Cardiac fibroblast (primary cell): ENCODE measurements at regions not wholly inside any gene's neighbourhood (a gene's known extent, or its start where the extent isn't known, plus 50 kb on each side); places are given as distances from the start of the nearest gene placed in this dataset.
A peak's percentile ranks its signal among the peaks of the same experiment; 100 is the strongest.

Experiments used
- DNase-seq, 2 donors: peaks; one replicate each; pipeline versions ENCODE4 v3.0.0 to v3.0.0-alpha.2; 2010; ENCODE audit warnings: low read depth in 2 of 2
- H3K4me3 ChIP-seq, 2 donors: replicated peaks in 1 of 2; 1 replicate in 1 of 2; 2 replicates in 1 of 2; pipeline ENCODE4 v1.5.1; 2011; ENCODE audit warnings: low read depth in 2 of 2, low read length in 2 of 2, mild to moderate bottlenecking in 2 of 2, moderate library complexity in 1 of 2
- CTCF ChIP-seq: IDR thresholded peaks from one replicate; pipeline ENCODE4 v1.5.1; 2011; ENCODE audit warnings: low read depth, mild to moderate bottlenecking, low read length, inconsistent platforms

DNA sequence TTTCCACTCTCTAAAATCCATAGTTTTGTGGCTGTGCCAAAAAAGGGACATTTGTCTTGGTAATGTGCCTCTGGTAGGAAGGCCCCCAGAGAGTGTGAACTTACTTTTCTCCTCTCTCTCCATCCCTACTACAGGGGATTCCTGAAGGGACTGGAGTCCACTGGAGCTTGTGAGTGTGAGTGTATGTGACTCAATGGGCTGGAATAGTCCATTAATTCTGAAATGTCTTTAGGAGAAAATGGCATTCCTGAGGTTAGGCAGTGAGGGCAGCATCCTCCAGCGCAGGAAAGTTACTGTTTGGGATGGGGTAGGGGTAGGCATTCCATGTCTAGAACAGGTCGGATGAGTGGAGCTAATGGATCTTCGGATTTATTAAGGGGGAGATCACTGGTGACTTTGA lies 59.8 kb upstream of the CACNA2D3 start:
- TF ChIP-seq CTCF: no peak
- H3K4me3 ChIP-seq: no peak overlapping the region
- DNase-seq: no peak

DNA sequence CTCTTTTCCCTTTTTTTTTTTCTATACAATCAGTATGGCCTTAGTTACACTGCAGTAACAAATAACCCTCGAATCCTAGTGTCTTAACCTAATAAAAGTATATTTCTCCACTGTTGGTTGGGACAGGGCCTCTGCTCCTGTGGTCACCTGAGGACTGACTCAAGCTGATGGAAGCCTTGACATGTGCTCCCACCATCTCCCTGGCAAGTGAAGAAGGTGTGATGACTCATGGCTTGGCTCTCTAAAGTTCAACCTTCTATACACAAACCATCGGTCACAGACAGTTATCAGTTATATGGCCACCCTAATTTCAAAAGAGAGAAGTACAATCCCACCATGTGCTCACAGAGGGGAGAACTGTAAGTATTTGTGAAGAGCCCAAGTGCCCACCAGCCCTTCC lies 65.8 kb upstream of the CACNA2D3 start:
- H3K4me3 ChIP-seq: no peak overlapping the region
- DNase-seq: peak in 1 of 2 donors; percentile 9
- no peak for TF ChIP-seq CTCF

GRCh38 chr3:54053882-54054281 lies 68.5 kb upstream of the CACNA2D3 start:
- no peak for DNase-seq
- TF ChIP-seq CTCF: no peak
- H3K4me3 ChIP-seq: no peak overlapping the region

- DNase-seq: peak in 1 of 2 donors; percentile 37
- H3K4me3 ChIP-seq: no peak overlapping the region
- TF ChIP-seq CTCF: no peak
Measured at GRCh38 chr3:54053211-54053610, 69.1 kb upstream of the CACNA2D3 start.

GRCh38 chr3:54047568-54047967 lies 74.8 kb upstream of the CACNA2D3 start:
- H3K4me3 ChIP-seq: no peak overlapping the region
- TF ChIP-seq CTCF: no peak
- DNase-seq: peak; percentile 3 to 59

GRCh38 chr3:54046641-54047214 lies 75.6 kb upstream of the CACNA2D3 start:
- H3K4me3 ChIP-seq: no peak overlapping the region
- no peak for TF ChIP-seq CTCF
- peak; percentile 67 to 97 for DNase-seq
